ENCODE measurements at regions not wholly inside any gene's neighbourhood (a gene's known extent, or its start where the extent isn't known, plus 50 kb on each side); places are given as distances from the start of the nearest gene placed in this dataset.
"Not testable (repeated sequence)": the region's sequence is repeated elsewhere in the genome, so short reads cannot be mapped to it uniquely, and the experiment has no call there.

GRCh38 chr4:25993395-25994185 lies 79.6 kb downstream of the SMIM20 start:
- intact Hi-C loops (cut with DNase I; ENCODE audit: low total_unique reads), result no loop called here
- peaks cover 0 to 8% (median 2%) of the 10 kb centered on the region in 4 donors for H3K4me1 ChIP-seq
- DNase-seq, result no peak
- no peak overlapping the region for H3K27ac ChIP-seq
- no peak for TF ChIP-seq CTCF (IDR thresholded peaks at IDR 0.05)
- no peaks in the 10 kb centered on the region for H3K36me3 ChIP-seq
- H3K4me3 ChIP-seq, result no peak overlapping the region
- no peaks in the 10 kb centered on the region for H3K9me3 ChIP-seq
- no peaks in the 10 kb centered on the region for H3K27me3 ChIP-seq

GRCh38 chr4:25994577-25994976 lies 80.6 kb downstream of the SMIM20 start:
- peak in 1 of 2 donors; percentile 26 for DNase-seq
- H3K4me3 ChIP-seq; H3K36me3 ChIP-seq; H3K27ac ChIP-seq; H3K4me1 ChIP-seq; H3K9me3 ChIP-seq; intact Hi-C loops (cut with DNase I; ENCODE audit: low total_unique reads); H3K27me3 ChIP-seq: not testable (repeated sequence)

GRCh38 chr4:26000274-26000950 lies 86.4 kb downstream of the SMIM20 start:
- no peak for DNase-seq

DNA sequence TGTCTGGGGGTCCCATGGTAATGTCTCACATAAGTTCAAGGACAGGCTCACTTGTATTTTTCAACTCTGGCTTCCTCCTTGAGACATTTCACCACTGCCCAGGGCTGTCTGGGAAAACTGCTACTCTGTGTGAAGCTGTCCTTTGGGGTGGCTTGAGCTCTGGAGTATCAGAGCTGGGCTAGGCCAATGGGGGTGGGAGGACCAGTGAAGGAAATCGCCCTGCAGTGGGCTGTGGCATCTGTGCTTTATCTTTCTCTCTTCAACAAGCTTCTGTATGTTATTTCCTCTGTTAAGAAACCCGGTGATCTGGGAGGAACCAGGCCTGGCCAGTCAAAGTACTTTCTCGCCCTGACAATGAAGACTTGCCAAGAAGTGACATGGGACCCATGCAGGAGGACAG lies 87.4 kb downstream of the SMIM20 start:
- Histone ChIP-seq H3K27ac (no peak overlapping the region), H3K27me3 (no peaks in the 10 kb centered on the region), H3K4me1 (no peaks in the 10 kb centered on the region), H3K9me3 (no peaks in the 10 kb centered on the region), H3K4me3 (no peak overlapping the region), H3K36me3 (no peaks in the 10 kb centered on the region)
- no peak for TF ChIP-seq CTCF (IDR thresholded peaks at IDR 0.05)
- no peak for DNase-seq
- intact Hi-C loops (cut with DNase I; ENCODE audit: low total_unique reads), result no loop called here

More at GRCh38 chr4:26000274-26000950, 86.4 kb downstream of the SMIM20 start:
- Histone ChIP-seq H3K27ac (no peak overlapping the region), H3K36me3 (no peaks in the 10 kb centered on the region), H3K4me1 (no peaks in the 10 kb centered on the region), H3K4me3 (no peak overlapping the region), H3K27me3 (no peaks in the 10 kb centered on the region), H3K9me3 (no peaks in the 10 kb centered on the region)
- TF ChIP-seq CTCF (IDR thresholded peaks at IDR 0.05), result no peak
- intact Hi-C loops (cut with DNase I; ENCODE audit: low total_unique reads), result no loop called here

DNA sequence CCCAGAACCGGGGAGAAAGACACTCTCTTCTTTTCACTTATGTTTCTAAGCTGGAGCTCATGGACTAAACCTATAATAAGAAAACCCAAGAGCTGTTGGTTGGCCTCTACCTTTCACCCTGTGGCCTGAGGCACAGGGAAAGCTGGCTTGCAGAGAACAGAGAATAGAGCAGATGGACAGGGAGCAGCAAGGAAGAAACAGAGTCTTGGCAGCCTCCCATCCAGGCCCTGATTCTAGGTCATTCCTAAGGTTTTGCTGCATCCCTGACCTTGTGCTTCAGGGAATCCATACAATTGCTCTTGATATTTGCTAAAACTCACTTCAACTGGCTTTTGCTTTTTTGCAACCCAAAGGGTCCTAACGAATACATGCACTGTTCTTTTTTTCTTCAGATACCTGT lies 87.8 kb downstream of the SMIM20 start:
- TF ChIP-seq CTCF (IDR thresholded peaks at IDR 0.05), result no peak
- H3K4me3 ChIP-seq, result no peak overlapping the region
- no peaks in the 10 kb centered on the region for H3K4me1 ChIP-seq
- H3K36me3 ChIP-seq, result no peaks in the 10 kb centered on the region
- H3K9me3 ChIP-seq, result no peaks in the 10 kb centered on the region
- no peak overlapping the region for H3K27ac ChIP-seq
- intact Hi-C loops (cut with DNase I; ENCODE audit: low total_unique reads), result no loop called here
- H3K27me3 ChIP-seq, result no peaks in the 10 kb centered on the region
- DNase-seq, result no peak

GRCh38 chr4:26003056-26003455 lies 89.0 kb downstream of the SMIM20 start:
- H3K27ac ChIP-seq, result no peak overlapping the region
- no peaks in the 10 kb centered on the region for H3K36me3 ChIP-seq
- TF ChIP-seq CTCF (IDR thresholded peaks at IDR 0.05), result no peak
- DNase-seq, result no peak
- no peaks in the 10 kb centered on the region for H3K9me3 ChIP-seq
- intact Hi-C loops (cut with DNase I; ENCODE audit: low total_unique reads), result no loop called here
- no peaks in the 10 kb centered on the region for H3K27me3 ChIP-seq
- H3K4me3 ChIP-seq, result no peak overlapping the region
- no peaks in the 10 kb centered on the region for H3K4me1 ChIP-seq

Measured in tibial artery (tissue), 4 donors.